Loucy (cell line): ENCODE measurements at regions not wholly inside any gene's neighbourhood (a gene's known extent, or its start where the extent isn't known, plus 50 kb on each side); places are given as distances from the start of the nearest gene placed in this dataset.

ENCODE experiments used
- EZH2phosphoT487 ChIP-seq: fragments of 200-600 bp; IDR thresholded peaks from 2 replicates; pipeline ENCODE4 v1.6.1; 2018; ENCODE audit warnings: antibody characterized with exemption, mild to moderate bottlenecking, moderate library complexity, borderline replicate concordance
- TF ChIP-seq, protein P1 (sequence below): fragments of 200-600 bp; sonication (generic); conservative IDR thresholded peaks from 2 replicates; pipeline ENCODE4 v1.5.1; 2014; ENCODE audit warnings: mild to moderate bottlenecking, antibody characterized with exemption, low read length

DNA sequence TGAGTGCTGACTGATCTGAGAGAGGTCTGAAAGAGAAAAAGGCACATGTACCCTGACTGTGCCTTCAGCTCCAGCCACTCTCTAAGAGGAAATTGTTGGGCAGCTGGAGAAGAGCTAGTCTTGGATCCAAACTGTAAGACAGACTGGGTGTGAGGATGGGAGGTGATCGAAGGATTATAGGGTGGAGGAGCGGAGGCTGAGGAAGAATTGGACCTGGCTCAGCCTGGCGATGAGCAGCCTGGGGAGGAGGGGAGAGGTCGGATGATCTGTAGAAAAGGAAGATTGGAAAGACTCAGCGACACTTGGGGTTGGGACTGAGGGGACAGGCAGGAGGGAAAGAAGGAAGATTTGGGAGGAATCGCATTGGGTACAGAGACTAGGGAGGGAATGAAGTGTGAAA is 98.6 kb upstream of the SLC25A48 start:
- TF ChIP-seq, protein P1, sequence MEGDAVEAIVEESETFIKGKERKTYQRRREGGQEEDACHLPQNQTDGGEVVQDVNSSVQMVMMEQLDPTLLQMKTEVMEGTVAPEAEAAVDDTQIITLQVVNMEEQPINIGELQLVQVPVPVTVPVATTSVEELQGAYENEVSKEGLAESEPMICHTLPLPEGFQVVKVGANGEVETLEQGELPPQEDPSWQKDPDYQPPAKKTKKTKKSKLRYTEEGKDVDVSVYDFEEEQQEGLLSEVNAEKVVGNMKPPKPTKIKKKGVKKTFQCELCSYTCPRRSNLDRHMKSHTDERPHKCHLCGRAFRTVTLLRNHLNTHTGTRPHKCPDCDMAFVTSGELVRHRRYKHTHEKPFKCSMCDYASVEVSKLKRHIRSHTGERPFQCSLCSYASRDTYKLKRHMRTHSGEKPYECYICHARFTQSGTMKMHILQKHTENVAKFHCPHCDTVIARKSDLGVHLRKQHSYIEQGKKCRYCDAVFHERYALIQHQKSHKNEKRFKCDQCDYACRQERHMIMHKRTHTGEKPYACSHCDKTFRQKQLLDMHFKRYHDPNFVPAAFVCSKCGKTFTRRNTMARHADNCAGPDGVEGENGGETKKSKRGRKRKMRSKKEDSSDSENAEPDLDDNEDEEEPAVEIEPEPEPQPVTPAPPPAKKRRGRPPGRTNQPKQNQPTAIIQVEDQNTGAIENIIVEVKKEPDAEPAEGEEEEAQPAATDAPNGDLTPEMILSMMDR = no peak
- no peak for TF ChIP-seq EZH2phosphoT487
